ENCODE measurements at regions not wholly inside any gene's neighbourhood (a gene's known extent, or its start where the extent isn't known, plus 50 kb on each side); places are given as distances from the start of the nearest gene placed in this dataset.

- DNase-seq (ENCODE audit: low read depth in 2 of 2), result no peak
These were observed 139.8 kb upstream of the HNMT start for GRCh38 chr2:137824501-137824900.

GRCh38 chr2:137826373-137827372, 137.6 kb upstream of the HNMT start:
- DNase-seq (ENCODE audit: low read depth in 2 of 2), result no peak

- DNase-seq (ENCODE audit: low read depth in 2 of 2), result no peak
These were observed 135.6 kb upstream of the HNMT start for GRCh38 chr2:137828624-137829023.

- no peak for DNase-seq (ENCODE audit: low read depth in 2 of 2)
These were observed 135.0 kb upstream of the HNMT start for GRCh38 chr2:137829251-137829650.

- DNase-seq (ENCODE audit: low read depth in 2 of 2), result no peak
These were observed 129.4 kb upstream of the HNMT start for GRCh38 chr2:137834760-137835379.

- no peak for DNase-seq (ENCODE audit: low read depth in 2 of 2)
These were observed 127.6 kb upstream of the HNMT start for GRCh38 chr2:137836671-137837070.

- no peak for DNase-seq (ENCODE audit: low read depth in 2 of 2)
These were observed 126.4 kb upstream of the HNMT start for GRCh38 chr2:137837830-137838229.

- no peak for DNase-seq (ENCODE audit: low read depth in 2 of 2)
These were observed 125.8 kb upstream of the HNMT start for GRCh38 chr2:137838255-137839092.

GRCh38 chr2:137842430-137842829, 121.8 kb upstream of the HNMT start:
- DNase-seq (ENCODE audit: low read depth in 2 of 2), result no peak

GRCh38 chr2:137842952-137843351, 121.3 kb upstream of the HNMT start:
- no peak for DNase-seq (ENCODE audit: low read depth in 2 of 2)

- DNase-seq (ENCODE audit: low read depth in 2 of 2), result no peak
These were observed 118.9 kb upstream of the HNMT start for GRCh38 chr2:137845422-137845821.

GRCh38 chr2:137846993-137847392, 117.3 kb upstream of the HNMT start:
- no peak for DNase-seq (ENCODE audit: low read depth in 2 of 2)

- no peak for DNase-seq (ENCODE audit: low read depth in 2 of 2)
These were observed 116.8 kb upstream of the HNMT start for GRCh38 chr2:137847443-137847842.

GRCh38 chr2:137857881-137858280, 106.4 kb upstream of the HNMT start:
- no peak for DNase-seq (ENCODE audit: low read depth in 2 of 2)

- no peak for DNase-seq (ENCODE audit: low read depth in 2 of 2)
These were observed 101.6 kb upstream of the HNMT start for GRCh38 chr2:137862651-137863050.

- DNase-seq (ENCODE audit: low read depth in 2 of 2), result peak; percentile 31 to 40
These were observed 98.2 kb upstream of the HNMT start for GRCh38 chr2:137865954-137866540.

- no peak for DNase-seq (ENCODE audit: low read depth in 2 of 2)
These were observed 93.6 kb upstream of the HNMT start for GRCh38 chr2:137870682-137871081.

GRCh38 chr2:137872577-137872976, 91.7 kb upstream of the HNMT start:
- no peak for DNase-seq (ENCODE audit: low read depth in 2 of 2)

GRCh38 chr2:137873536-137874244, 90.6 kb upstream of the HNMT start:
- DNase-seq (ENCODE audit: low read depth in 2 of 2), result no peak

- DNase-seq (ENCODE audit: low read depth in 2 of 2), result no peak
These were observed 85.2 kb upstream of the HNMT start for GRCh38 chr2:137879121-137879520.

- DNase-seq (ENCODE audit: low read depth in 2 of 2), result no peak
These were observed 82.6 kb upstream of the HNMT start for GRCh38 chr2:137881711-137882110.

Data from activated CD4-positive, alpha-beta T cell treated with anti-CD3 and anti-CD28 coated beads for 24 hours (primary cell).